GM18519 (cell line): ENCODE measurements at regions not wholly inside any gene's neighbourhood (a gene's known extent, or its start where the extent isn't known, plus 50 kb on each side); places are given as distances from the start of the nearest gene placed in this dataset.
"Not testable (repeated sequence)": the region's sequence is repeated elsewhere in the genome, so short reads cannot be mapped to it uniquely, and the experiment has no call there.

Source experiments
- ATAC-seq: cut with Tn5 transposase; IDR thresholded peaks from one replicate; pipeline ENCODE4 v1.9.1; 2021; ENCODE audit warnings: mild to moderate bottlenecking, moderate library complexity; ENCODE audit not compliant: unreplicated experiment, low FRiP score

DNA sequence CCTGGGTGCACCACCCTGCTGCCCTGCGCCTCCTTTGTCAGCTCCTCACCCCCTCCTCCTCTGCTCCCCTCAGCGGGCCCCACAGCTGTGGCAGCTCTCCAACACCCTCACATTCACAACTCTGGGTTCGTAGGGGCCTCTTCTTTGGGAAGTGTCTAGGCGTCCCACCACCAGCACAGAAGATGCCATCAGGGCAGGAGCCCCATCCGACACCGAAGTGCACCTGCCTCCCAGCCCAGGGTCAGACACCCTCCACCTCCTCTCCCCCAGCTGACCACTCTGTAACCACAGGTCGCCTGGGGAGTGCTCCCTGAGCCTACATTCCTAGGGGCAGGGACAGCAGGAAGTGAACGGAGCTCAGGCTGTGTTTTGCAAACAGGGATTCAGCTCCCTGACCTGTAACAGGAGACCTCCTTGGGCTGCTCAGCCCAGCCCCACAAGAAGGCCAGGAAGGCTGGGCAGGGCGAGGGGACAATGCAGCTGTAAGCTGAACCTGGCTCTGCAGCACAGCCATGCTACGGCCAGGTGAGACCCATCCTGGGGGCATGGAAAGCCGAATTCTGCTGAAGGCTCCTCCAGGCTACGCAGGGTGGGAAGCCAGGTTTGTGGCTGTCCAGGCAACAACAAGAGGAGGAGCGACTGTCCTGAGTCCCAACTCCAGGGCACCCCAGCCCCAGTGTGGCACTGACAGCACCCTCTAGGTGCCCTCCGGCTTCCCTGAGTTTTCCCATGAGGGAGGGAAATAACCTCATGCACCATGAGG, 269.0 kb downstream of the GOLGA6L6 start:
- no peak for ATAC-seq

- ATAC-seq: no peak
Measured at GRCh38 chr15:20271647-20272046, 270.0 kb downstream of the GOLGA6L6 start.

- ATAC-seq: not testable (repeated sequence)
Measured at GRCh38 chr15:20269956-20270355, 271.6 kb downstream of the GOLGA6L6 start.

GRCh38 chr15:20267996-20268395, 273.6 kb downstream of the GOLGA6L6 start:
- not testable (repeated sequence) for ATAC-seq

- not testable (repeated sequence) for ATAC-seq
Measured at GRCh38 chr15:20267051-20267730, 274.4 kb downstream of the GOLGA6L6 start.

DNA sequence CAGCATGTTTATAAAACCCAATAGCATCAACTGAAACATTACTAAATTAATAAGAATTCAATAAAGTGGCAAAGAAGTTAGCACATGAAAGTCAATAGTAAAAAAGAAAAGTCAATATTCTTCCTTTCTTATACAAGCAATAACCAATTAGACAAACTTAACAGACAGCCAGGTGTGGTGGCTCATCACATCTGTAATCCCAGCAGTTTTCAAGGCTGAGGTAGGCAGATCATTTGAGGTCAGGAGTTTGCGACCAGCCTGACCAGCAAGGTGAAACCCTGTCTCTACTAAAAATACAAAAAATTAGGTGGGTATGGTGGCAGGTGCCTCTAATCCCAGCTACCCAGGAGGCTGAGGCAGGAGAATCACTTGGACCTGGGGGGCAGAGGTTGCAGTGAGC, 275.9 kb downstream of the GOLGA6L6 start:
- not testable (repeated sequence) for ATAC-seq

- ATAC-seq: not testable (repeated sequence)
Measured at GRCh38 chr15:20261321-20262280, 280.0 kb downstream of the GOLGA6L6 start.

- not testable (repeated sequence) for ATAC-seq
Measured at GRCh38 chr15:20260650-20261049, 280.9 kb downstream of the GOLGA6L6 start.

- not testable (repeated sequence) for ATAC-seq
Measured at GRCh38 chr15:20259559-20260190, 281.9 kb downstream of the GOLGA6L6 start.

DNA sequence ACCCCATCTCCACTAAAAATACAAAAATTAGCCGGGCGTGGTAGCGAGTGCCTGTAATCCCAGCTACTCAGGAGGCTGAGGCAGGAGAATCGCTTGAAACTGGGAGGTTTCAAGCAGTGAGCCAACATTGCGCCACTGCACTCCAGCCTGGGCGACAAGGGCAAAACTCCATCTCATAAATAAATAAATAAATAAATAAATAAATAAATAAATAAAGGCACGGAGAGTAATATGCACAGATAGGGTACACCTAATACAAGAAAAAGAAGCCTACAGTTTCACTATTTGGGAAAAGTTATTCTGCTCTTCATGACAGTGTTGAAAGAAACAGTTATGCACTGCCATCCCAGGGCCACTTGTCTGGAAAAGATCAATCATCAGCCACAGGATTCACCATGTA, 285.2 kb downstream of the GOLGA6L6 start:
- not testable (repeated sequence) for ATAC-seq

- ATAC-seq: not testable (repeated sequence)
Measured at GRCh38 chr15:20255641-20256040, 286.0 kb downstream of the GOLGA6L6 start.

GRCh38 chr15:20253047-20253615, 288.5 kb downstream of the GOLGA6L6 start:
- ATAC-seq: not testable (repeated sequence)

- ATAC-seq: not testable (repeated sequence)
Measured at GRCh38 chr15:20252040-20252439, 289.6 kb downstream of the GOLGA6L6 start.

DNA sequence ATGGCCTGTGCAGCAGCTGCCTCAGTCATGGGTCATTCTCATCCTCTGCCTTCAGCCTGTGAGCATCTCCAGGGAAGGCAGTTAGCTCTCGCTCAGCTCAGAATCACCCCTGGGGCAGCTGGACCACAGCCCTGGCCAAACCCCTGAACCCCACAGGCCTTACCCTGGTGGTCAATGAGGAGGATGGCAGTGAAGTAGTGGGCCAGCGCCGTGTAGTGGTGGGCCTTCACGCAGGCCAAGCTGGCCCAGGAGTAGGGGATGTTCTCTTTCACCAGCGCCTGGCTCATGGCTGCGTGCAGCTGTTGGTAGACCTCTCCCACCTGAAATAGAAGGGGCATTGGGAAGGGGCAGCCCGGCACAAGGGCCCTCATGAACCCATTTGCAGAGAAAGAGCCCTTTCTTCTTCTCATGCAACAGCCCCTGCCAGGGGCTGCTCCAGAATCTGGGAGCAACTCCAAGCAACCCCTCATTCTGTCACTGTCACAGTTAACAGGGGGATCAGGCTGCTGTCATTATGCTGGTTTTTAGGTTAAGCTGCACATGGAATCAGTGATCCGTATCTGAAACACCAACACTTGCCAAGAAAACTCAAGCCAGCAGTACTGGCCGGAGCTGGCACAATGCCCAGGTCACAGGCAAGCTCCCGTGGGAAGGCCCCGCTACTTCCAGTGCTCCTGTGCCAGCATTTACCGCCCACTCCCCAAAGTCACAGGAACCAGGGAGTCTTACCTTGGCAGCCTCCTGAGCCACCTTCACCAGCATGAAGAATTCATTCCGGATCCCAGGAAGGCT, 290.2 kb downstream of the GOLGA6L6 start:
- ATAC-seq: not testable (repeated sequence)

DNA sequence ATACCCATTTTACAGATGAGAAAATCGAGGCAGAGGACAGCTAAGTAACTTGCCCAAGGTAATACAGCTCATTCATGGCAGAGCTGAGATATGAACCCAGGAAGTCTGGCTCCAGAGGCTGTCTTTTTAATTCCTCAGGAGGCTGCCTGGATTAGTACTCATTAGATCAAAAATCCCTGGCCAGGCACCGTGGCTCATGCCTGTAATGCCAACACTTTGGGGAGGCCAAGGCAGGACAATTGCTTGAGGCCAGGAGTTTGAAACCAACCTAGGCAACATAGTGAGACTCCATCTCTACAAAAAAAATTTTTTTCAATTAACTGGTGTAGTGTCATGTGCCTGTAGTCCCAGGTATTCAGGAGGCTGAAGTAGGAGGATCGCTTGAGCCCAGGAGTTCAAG, 291.4 kb downstream of the GOLGA6L6 start:
- ATAC-seq: not testable (repeated sequence)

GRCh38 chr15:20249677-20249970, 292.0 kb downstream of the GOLGA6L6 start:
- not testable (repeated sequence) for ATAC-seq

DNA sequence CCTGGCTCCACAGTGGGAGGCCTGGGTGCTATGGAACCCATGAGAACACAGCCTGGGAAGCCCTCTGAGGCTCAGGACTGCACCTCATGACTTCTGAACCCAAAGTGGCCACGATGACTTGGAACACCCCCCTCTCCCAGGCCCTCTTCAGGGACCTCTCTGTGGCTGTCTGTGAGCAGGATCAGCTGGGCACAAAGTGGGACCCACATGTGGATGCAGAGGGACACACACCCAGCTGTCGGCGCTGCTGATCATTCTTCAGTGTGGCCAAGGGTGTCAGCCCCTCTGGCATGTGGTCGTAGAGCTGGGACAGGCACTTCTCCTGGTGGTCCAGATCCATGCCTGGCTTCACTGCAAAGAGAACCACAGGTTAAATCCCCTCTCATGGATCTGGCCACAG, 293.2 kb downstream of the GOLGA6L6 start:
- ATAC-seq: not testable (repeated sequence)

DNA sequence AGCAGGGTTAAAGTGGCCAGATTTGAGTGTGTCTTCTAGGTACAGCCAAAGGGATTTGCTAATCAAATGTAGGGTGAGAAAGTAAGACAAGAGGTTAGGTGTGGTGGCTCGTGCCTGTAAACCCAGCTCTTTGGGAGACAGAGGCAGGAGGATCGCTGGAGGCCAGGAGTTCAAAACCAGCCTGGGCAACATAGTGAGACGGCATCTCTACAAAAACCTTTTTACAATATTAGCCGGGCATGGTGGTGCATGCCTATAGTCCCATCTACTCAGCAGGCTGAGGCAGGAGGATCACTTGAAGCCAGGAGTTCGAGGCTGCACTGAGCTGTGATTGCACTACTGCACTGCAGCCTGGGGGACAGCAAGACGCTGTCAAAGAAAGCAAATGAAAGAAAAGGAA, 294.5 kb downstream of the GOLGA6L6 start:
- not testable (repeated sequence) for ATAC-seq

- ATAC-seq: not testable (repeated sequence)
Measured at GRCh38 chr15:20246624-20247023, 295.0 kb downstream of the GOLGA6L6 start.
